ENCODE measurements at regions not wholly inside any gene's neighbourhood (a gene's known extent, or its start where the extent isn't known, plus 50 kb on each side); places are given as distances from the start of the nearest gene placed in this dataset.

DNA sequence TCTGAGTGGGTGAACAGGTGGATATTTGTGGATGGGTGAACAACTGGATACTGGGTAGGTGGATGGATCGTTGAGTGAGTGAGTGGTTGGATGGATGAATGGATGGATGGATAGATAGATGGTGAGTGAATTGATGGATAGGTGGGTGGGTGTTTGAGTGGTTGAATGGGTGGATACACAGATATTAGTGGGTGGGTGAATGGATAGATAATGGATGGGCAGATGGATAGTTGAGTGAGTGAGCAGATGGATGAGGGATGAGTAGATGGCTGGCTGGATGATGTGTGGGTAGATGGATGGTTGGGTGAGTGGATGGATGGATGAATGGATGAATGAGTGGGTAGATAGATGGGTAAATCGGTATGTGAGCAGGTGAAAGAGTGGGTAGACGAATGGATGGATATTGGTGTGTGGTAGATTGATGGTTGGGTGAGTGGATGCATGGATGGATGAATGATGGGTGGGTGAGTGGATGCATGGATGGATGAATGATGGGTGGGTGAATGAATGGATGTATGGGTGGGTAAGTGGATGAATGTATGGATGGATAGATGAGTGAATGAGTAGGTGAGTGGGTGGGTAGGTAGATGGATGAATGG is 406.7 kb downstream of the MN1 start:
- H3K27ac Mint-ChIP-seq, result no peak overlapping the region
- H3K4me3 Mint-ChIP-seq, result no peak overlapping the region
- ATAC-seq (no peak), DNase-seq (ENCODE audit: low spot score in 2 of 2) (no peak)
- H3K9me3 Mint-ChIP-seq, result peaks cover 4% of the 10 kb centered on the region
- no peaks in the 10 kb centered on the region for H3K36me3 Mint-ChIP-seq
- H3K4me1 Mint-ChIP-seq, result no peaks in the 10 kb centered on the region

DNA sequence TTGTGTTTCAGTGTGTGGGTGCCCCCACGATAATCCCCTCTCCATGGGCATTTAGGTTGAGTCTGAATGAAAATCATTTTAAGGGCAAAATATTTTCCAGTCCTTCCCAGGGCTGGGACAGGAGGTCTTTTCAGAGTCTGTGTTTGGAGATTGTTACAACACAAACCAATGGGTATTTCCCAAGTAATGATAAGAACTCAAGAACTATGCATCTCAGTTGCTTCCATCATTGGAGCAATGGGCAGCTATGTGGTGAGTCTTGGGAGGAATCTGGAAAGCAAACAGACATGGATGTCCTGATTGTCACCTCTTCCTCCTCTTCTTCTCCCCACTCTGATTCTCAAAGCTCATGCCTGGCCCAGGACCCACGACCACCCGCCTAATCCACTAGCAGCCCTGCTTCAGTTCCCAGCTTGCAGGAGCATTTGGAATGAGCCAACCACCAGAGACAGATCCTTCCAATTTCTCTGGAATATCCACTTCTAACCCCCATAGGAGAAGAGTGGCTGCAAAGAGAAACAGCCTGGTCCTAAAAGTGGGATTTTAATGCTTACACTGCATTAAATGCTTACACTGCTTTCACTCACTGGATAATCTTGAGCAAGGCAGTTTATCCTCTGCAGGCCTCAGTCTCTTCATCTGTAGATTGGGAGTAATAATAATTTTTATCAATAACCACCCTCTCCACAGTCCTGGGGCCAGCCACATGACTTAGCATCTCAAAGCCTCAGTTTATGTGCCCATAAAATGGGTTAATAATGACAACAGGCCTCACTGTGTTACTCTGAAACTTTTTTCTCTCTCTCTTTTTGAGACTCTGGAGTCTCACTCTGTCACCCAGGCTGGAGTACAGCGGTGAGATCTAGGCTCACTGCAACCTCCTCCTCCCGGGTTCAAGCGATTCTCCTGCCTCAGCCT is 404.3 kb downstream of the MN1 start:
- Mint-ChIP-seq H3K9me3 (peaks cover 9% of the 10 kb centered on the region), H3K4me3 (no peak overlapping the region), H3K27ac (no peak overlapping the region), H3K4me1 (no peaks in the 10 kb centered on the region), H3K36me3 (no peaks in the 10 kb centered on the region)
- no peak for DNase-seq (ENCODE audit: low spot score in 2 of 2)
- no peak for ATAC-seq

DNA sequence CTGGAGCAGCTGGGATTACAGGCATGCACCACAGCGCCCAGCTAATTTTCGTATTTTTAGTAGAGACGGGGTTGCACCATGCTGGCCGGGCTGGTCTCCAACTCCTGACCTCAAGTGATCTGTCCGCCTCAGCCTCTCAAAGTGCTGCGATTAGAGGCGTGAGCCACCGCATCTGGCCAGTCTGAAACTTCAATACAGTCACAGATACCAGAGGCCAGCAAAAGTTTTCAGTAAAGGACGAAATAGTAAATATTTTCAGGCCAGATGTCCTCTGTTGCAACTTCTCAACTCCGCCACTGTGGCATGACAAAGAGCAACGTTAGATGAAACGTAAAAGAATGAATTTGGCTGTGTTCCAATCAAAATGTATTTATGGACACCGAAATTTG is 403.6 kb downstream of the MN1 start:
- no peak for DNase-seq (ENCODE audit: low spot score in 2 of 2)
- Mint-ChIP-seq H3K36me3 (no peaks in the 10 kb centered on the region), H3K9me3 (peaks cover 10% of the 10 kb centered on the region), H3K27ac (no peak overlapping the region), H3K4me3 (no peak overlapping the region), H3K4me1 (no peaks in the 10 kb centered on the region)
- ATAC-seq, result no peak

DNA sequence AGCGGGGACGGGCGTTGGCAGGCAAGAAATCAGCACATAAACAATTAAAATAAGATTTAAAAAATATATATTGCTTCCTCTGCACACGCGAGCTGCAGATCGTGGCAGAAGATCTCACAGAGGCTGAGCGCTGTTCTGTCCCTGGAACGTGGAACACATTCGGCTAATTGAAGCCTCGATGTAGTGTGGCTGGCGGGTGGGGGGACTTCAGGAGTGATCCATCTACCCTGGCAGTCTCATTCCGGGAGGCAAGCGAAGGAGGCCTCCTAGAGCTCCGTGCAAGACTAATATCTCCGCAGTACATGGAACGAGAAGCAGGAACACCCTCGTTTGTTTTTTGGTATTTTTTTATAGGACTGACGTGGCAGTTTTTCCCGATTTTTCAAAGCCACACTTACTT is 402.4 kb downstream of the MN1 start:
- no peak for ATAC-seq
- Mint-ChIP-seq H3K9me3 (peaks cover 10% of the 10 kb centered on the region), H3K27ac (no peak overlapping the region), H3K4me1 (no peaks in the 10 kb centered on the region), H3K36me3 (no peaks in the 10 kb centered on the region), H3K4me3 (no peak overlapping the region)
- DNase-seq (ENCODE audit: low spot score in 2 of 2), result no peak

DNA sequence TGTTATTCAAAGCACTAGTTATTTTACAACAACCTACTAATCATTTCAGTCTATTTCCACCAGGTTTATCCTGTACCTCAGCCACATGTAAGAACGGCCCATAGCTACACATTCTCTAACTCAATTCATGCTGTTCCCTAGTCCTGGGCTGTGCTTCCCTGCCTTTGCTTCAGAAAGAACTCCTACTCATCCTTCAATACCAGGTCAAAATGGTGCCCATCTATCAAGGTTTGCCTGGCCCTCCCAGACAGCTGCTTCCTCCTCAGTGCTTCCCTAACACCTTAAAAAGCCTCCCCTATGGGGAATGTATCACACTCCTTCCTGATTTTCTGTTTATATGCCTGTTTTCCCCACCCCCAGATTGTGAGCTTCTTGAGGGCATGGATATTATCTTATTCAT is 400.7 kb downstream of the MN1 start:
- Mint-ChIP-seq H3K4me3 (no peak overlapping the region), H3K9me3 (peaks cover 10% of the 10 kb centered on the region)

DNA sequence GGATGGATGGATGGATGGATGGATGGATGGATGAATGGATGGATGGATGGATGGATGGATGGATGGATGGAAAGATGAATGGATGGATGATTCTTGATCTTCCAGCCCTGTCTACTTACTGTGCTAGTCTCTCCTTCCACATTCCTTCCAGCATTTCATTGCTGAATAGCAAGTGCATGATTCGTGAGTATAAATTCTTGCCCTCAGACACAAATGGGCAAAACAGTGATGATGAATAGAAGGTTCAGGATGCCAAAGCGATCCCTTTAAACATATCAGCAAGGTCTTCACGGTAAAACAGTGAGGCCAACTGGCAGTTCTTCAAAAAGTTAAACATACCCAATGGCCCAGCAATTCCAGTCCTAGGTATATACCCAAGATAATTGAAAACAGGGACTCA is 400.2 kb downstream of the MN1 start:
- no peak for DNase-seq (ENCODE audit: low spot score in 2 of 2)
- Mint-ChIP-seq H3K4me1 (no peaks in the 10 kb centered on the region), H3K9me3 (peaks cover 10% of the 10 kb centered on the region), H3K4me3 (no peak overlapping the region), H3K27ac (no peak overlapping the region), H3K36me3 (no peaks in the 10 kb centered on the region)
- no peak for ATAC-seq

More for the DNA sequence above, 400.7 kb downstream of the MN1 start:
- no peak for DNase-seq (ENCODE audit: low spot score in 2 of 2)
- Mint-ChIP-seq H3K27ac (no peak overlapping the region), H3K4me1 (no peaks in the 10 kb centered on the region), H3K36me3 (no peaks in the 10 kb centered on the region)
- no peak for ATAC-seq

DNA sequence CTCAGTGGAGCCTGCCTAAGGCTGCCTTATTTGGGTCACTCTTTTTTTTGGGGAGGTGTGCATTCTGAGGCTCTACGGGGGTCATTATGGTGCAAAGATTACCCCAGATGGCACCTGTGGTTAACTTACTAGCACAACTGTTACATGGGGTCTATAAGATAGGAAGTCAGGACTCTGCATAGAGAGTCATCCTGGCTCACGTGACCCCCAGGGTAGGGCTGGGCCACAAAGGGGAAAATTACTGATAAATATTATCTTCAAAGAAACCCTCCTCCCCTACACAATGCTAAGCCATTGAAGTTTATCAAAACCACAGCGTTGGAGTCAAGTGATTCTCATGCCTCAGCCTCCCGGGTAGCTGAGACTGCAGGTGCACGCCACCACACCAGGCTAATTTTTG is 397.1 kb downstream of the MN1 start:
- Mint-ChIP-seq H3K4me1 (peaks cover 7% of the 10 kb centered on the region), H3K36me3 (no peaks in the 10 kb centered on the region), H3K9me3 (peaks cover 12% of the 10 kb centered on the region), H3K27ac (no peak overlapping the region), H3K4me3 (no peak overlapping the region)
- DNase-seq (ENCODE audit: low spot score in 2 of 2) (no peak), ATAC-seq (no peak)

DNA sequence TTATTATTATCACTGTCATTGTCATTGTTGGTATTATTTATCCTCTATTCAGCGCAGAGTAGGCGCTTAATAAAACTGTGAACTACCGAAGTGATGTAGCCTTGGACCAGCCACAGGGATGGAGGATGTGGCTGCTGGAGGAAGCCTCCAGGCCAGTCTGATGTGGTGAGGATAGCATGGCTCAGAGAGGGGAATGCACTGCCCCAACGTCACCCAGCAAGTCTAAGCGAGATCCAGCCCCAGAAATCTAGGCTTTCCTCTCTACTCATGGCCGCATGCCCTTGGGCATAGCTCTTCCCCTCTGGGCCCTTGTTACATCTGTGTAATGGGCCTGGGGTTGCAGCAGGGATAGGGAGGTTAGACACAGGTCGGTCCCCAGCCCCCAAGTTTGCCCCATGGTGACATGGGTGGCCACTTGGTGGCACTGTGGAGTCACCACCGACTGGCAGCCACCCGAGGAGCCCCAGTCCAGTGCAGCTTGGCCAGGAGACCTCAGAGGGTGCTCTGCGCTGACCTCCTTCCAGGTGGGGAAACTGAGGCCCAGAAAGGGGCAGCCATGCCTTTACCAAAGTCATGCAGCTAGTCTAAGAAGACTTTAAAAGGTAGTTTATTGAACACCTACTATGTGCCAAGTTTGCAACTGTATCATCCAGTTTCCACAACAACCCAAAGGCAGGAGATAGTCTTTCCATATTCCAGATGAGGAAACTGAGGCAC is 395.7 kb downstream of the MN1 start:
- Mint-ChIP-seq H3K4me3 (no peak overlapping the region), H3K36me3 (no peaks in the 10 kb centered on the region), H3K9me3 (peaks cover 12% of the 10 kb centered on the region), H3K4me1 (peaks cover 7% of the 10 kb centered on the region), H3K27ac (no peak overlapping the region)
- ATAC-seq (no peak), DNase-seq (ENCODE audit: low spot score in 2 of 2) (peak; percentile 7 to 52)

DNA sequence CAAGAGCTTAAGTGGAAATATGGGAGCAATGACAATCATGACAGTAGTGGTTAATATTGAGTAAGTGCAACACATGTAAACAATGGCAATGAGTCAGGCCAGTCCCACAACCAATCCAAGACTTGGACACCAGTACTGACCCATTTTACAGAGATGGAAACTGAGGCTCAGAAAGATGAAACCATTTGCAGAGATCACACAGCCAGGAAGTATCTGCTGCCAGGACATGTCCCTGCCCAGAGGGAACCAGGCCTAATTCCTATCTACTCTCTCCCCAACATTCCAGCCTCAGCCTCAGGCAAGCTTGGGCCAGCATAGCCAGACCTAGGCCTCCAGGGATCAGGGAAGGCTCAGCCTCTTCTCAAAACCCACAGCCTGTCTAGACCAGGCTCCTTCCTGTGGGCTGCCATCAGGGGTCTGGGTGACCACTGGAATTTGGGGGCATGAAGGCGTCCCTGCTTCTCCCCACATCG is 395.1 kb downstream of the MN1 start:
- DNase-seq (ENCODE audit: low spot score in 2 of 2) (no peak), ATAC-seq (no peak)
- no peaks in the 10 kb centered on the region for H3K36me3 Mint-ChIP-seq
- H3K9me3 Mint-ChIP-seq, result peaks cover 12% of the 10 kb centered on the region
- no peak overlapping the region for H3K27ac Mint-ChIP-seq
- peaks cover 7% of the 10 kb centered on the region for H3K4me1 Mint-ChIP-seq
- no peak overlapping the region for H3K4me3 Mint-ChIP-seq

DNA sequence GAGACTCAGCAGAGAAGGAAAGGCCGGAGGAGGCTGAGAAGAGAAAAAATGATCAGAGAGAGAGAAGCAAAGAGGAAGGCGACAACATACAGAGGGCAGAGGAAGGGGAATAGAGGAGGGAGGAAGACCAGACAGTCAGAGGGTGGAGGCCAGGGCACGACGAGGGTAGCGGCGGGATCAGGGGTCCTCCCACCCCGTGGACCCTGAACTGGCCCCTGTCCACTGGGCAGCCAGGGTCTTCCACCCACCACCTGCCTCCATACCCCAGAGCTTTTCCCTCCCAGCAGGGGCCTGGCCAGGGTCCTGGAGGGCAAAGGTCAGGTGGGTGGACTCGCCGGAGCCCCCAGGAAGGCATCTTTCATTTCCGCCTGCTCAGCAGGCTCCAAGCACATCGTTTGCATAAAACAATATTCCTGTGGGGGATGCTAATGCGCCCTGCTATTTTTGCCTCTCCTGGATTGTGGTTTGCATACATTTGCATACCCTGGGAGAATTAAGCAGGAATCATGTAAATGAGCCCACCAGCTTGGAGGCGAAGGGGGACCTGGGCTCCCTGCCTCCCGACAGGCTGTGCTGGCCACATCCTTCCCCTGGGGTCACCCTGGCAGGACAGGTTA is 394.1 kb downstream of the MN1 start:
- no peak overlapping the region for H3K27ac Mint-ChIP-seq
- H3K4me1 Mint-ChIP-seq, result peaks cover 7% of the 10 kb centered on the region

DNA sequence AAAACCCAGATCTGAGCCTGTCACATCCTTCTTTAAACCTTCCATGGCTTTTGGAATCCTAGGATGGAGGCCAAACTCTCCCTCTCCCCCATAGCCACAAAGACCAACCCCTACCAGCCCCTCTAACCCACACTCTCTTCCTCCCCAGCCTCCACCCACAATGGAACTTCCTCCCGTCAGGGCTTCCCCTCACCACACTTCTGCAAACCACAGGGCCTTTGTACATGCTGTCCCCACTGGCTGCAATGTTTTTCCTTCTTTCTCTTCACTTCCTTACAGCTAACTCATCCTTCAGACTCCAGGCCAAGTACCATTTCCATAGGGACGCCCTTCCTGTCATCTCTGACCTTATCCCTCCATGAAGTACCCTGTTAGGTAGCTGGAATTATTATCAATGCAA is 393.5 kb downstream of the MN1 start:
- DNase-seq (ENCODE audit: low spot score in 2 of 2) (no peak), ATAC-seq (no peak)
- Mint-ChIP-seq H3K4me3 (no peak overlapping the region), H3K36me3 (no peaks in the 10 kb centered on the region), H3K27ac (no peak overlapping the region), H3K4me1 (peaks cover 7% of the 10 kb centered on the region), H3K9me3 (peaks cover 6% of the 10 kb centered on the region)

More for the DNA sequence above, 394.1 kb downstream of the MN1 start:
- Mint-ChIP-seq H3K9me3 (peaks cover 6% of the 10 kb centered on the region), H3K4me3 (no peak overlapping the region), H3K36me3 (no peaks in the 10 kb centered on the region)
- no peak for DNase-seq (ENCODE audit: low spot score in 2 of 2)
- ATAC-seq, result no peak

DNA sequence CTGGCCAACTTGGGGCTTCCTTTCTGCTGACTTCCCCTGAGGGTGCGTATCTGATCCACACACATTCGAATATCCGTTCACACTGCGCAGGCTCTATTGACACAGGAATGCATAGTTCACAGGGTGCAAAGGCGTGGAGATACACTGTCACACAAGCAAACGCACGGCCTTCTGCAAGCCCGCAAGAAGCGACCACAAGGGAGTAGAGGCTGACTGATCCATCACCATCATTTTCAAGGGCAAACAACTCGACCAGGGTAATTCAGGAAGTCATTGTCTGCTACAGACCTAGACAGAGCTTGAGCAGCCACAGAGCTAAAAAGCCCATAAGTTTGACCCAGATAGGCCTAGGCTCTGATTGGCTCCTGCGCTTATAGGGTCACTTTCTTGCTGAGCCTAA is 392.3 kb downstream of the MN1 start:
- H3K4me1 Mint-ChIP-seq, result peaks cover 7% of the 10 kb centered on the region
- ATAC-seq, result no peak
- H3K27ac Mint-ChIP-seq, result no peak overlapping the region
- peaks cover 6% of the 10 kb centered on the region for H3K9me3 Mint-ChIP-seq
- no peaks in the 10 kb centered on the region for H3K36me3 Mint-ChIP-seq
- no peak for DNase-seq (ENCODE audit: low spot score in 2 of 2)
- H3K4me3 Mint-ChIP-seq, result no peak overlapping the region

DNA sequence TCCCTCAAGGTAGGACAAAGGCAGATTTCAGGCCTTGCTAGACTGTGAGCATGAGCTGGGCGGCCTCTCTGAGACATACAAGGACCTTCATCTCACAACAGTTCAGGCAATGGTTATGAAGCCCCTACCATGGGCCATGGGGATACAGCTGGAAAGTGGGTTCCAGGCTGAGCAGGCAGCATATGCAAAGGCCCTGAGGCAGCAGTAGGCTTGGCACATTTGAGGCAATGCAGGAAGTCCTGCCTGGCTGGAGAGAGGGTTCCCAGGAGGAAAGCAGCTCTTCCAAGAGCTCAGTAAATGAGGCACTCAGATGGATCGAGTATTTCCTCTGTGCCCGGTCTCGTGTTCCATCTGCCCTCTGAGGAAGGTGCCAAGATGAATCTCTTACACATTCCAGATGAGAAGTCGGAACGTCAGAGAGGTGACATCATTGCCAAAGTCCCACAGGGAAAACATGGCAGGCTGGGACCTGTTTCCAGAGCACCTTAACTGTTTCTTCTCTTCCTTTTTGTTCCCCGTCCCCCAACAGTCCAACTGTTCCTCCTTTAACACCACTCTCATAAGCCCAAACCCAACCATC is 388.6 kb downstream of the MN1 start:
- Mint-ChIP-seq H3K4me1 (no peaks in the 10 kb centered on the region), H3K27ac (no peak overlapping the region), H3K4me3 (no peak overlapping the region), H3K36me3 (no peaks in the 10 kb centered on the region), H3K9me3 (peaks cover 2% of the 10 kb centered on the region)
- ATAC-seq (no peak), DNase-seq (ENCODE audit: low spot score in 2 of 2) (no peak)

DNA sequence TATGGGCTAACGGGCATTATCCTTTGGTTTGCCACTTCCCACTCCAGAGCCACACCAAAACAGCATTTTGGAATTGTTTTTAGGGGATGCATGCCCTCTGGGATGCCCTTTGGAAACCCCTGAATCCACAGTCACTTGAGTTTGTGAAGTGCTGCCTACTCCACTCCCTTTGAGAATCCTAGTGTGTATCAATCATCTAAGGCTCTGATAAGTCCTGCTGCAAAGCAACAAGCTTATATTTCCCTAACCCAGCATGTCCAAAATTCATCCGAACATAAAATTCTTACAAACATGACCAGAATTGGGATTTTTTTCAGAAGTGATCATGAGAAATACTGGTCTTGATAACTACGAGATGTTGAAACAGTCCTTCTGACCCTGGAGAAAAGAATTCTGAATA is 387.9 kb downstream of the MN1 start:
- DNase-seq (ENCODE audit: low spot score in 2 of 2) (no peak), ATAC-seq (no peak)
- Mint-ChIP-seq H3K4me3 (no peak overlapping the region), H3K36me3 (no peaks in the 10 kb centered on the region), H3K9me3 (no peaks in the 10 kb centered on the region), H3K27ac (no peak overlapping the region), H3K4me1 (no peaks in the 10 kb centered on the region)
